Right kidney (tissue), 1 donor: ENCODE measurements at regions not wholly inside any gene's neighbourhood (a gene's known extent, or its start where the extent isn't known, plus 50 kb on each side); places are given as distances from the start of the nearest gene placed in this dataset.
"Not testable (repeated sequence)": the region's sequence is repeated elsewhere in the genome, so short reads cannot be mapped to it uniquely, and the experiment has no call there.

Source experiments
- DNase-seq: peaks from one replicate; pipeline ENCODE4 v3.0.0-alpha.2; 2016

DNA sequence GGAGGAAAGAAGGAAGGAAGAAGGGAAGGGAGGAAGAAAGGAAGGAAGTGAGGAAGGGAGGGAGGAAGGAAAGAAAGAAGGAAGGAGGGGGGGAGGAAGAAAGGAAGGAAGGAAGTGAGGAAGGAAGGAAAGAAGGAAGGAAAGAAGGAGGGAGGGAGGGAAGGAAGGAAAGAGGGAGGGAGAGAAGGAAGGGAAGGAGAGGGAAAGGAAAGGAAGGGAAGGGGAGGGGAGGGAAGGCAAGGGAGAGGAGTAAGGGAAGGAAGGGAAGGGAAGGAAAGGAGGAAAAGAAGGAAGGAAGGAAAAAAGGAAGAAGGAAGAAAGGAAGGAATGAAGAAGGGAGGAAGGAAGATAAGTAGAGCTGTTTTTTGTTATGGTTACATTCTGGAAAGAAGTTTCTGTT, 141.2 kb downstream of the LRRC3B start:
- no peak for DNase-seq

DNA sequence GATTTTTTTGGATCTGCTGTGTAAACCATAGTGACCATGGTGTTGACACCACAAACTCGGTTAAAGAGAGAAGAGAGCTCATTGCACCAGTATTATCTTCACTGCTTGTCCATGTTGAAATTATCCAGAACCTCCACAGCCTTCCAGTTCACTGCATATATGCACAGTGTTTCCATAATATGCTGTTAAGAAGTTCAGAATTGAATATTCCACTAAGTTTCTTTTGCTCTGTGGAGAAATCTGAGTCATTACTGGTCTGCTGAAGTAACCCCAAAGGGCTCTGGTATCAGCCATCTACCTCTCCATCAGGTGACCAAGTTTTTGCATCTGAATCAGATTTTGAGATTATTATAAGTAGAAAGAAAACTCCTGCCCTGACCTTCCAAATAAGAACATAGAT, 143.5 kb downstream of the LRRC3B start:
- no peak for DNase-seq

DNA sequence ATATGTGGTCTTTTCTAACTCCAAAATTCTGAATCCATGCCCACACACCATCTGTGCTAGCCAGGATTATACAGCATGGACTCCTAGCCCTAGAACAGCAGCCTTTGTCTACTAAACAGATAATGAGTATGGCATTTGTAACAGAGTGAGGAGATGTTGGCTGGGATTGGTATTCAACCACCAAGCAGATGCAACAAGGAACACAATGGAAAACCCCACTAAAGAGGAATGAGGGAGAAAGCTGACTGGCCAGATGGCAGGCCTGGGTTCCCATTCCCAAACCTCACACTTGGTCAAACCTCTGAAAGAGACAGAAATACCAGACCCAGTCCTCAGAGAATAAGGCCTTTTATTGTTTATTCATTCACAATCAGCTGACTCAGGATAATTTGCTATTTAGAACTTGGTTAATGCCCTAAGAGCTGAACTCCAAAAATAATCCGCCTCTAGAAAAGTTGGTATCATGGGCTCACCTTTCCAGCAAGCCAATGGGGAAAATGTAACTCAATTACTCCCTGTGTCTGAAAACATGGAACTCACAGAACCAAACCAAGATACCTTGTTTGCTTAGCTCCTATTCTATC, 145.6 kb downstream of the LRRC3B start:
- DNase-seq: no peak

DNA sequence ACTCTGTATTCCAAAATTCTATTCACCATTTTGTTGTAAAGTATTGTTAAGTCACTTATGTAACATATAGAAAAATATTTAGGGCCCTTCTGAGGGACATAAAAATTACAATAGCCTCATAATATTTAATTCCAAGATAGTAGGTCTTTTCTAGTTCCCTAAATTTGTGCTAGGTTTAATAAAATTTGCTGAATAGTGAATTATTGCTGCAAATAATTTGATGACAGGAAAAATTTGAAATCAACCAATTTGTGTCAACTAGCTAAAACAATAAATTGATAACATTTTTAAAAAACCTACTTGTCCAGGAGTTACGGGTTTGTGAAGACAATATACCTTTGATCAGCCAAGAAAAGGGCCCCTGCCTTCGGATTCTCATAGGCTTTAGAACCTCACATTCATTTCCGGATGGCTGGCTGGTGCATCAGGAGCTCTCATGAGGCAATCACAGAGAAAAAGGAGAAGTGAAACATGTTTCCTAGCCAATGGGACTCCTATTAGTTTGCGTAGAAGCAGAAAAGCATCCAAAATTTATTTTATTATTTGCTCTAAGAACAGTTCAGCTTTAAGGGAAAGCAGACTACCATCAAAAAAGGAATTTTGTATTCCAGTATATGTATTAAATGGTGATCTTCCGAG, 177.2 kb downstream of the LRRC3B start:
- no peak for DNase-seq

DNA sequence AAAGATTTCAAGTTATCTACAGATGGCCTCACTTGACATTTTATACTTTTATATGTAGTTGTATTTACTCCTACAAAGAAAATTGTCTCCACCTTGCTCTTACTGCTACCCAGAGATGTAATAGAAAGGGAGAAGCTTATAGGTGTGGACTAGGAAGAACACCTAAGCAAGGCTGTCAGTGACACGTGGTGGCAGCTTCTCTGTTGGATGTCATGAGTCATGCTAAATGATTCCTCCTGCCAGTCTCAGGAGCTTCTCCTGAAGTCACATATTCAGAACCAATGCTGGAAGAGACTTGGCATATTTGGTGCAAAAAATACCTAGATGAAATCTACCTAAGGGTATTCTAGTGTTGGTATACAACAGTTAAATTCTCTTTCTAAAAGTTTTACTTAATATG, 184.7 kb downstream of the LRRC3B start:
- no peak for DNase-seq

DNA sequence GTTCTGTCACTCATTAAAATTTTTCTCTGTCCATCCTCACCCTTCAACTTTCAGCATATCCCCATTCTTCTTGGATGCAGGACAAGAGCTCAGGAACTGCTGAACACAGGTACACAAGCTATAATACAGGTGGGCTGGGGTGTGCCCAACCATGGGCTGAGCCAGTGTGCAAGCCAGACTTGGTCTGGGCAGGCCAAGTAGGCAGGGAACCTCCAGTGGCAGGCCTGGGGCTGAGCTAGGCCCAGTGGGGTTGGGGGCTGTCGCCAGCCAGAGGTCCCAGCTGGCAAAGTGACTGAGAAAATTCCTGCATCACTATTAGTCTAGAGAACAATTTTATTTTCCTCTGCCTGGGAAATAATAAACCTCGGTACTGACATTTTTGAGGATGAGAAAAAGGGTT, 202.9 kb downstream of the LRRC3B start:
- DNase-seq: no peak

DNA sequence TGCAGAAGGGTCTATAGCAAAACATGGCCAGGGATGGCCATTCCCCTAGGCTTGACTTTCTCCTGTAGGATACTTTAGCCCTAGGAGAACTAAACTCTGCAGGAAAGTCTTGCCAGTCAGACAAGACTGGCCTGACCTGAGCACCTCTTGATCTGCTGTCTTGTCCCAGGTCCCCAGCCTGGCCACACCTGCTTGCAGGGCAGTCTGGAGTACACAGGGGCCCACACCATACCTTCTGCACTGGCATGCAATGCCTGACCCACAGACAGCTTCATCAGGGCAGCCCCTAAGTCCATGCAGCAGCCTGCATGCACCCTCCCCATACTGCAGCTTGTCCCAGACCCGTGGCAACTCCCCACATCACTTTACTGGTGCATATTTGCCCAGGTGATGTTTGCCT, 204.6 kb downstream of the LRRC3B start:
- DNase-seq: no peak

DNA sequence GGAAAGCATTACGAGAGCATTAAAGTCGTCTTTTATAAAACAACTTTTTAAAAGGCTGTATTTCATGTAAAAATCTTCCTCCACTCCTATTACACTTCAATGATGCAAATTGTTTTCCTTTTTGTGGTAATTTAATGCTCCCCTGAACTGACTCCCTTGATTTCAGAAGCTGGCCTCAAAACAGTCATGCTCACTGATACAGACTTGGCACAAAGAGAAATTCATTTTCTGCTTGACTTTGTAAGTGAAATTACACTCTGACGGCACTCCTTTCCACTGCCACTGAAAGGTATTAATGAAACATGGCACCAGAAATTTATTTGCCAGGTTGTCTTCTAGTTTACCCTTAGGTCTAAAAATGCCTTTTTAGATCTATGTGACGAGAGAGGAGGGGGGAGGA, 215.5 kb downstream of the LRRC3B start:
- no peak for DNase-seq

DNA sequence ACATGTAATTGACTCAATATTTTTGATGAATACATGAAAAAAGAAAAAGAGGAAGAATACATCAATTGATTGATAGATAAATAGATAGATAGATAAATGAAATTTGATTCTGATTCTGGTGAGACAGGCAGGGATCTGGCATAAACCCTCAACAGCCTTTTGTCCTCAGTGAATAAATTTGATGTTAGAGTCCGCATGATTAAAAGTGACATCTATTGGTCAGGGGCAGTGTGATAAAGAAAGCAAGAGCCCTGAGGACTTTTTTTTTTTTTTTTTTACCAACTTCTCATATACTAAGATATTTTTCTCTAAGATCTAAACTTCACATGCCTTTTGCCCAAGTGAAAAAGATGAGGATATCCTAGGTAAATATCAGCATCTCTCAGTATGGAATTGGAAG, 216.4 kb downstream of the LRRC3B start:
- DNase-seq: no peak

DNA sequence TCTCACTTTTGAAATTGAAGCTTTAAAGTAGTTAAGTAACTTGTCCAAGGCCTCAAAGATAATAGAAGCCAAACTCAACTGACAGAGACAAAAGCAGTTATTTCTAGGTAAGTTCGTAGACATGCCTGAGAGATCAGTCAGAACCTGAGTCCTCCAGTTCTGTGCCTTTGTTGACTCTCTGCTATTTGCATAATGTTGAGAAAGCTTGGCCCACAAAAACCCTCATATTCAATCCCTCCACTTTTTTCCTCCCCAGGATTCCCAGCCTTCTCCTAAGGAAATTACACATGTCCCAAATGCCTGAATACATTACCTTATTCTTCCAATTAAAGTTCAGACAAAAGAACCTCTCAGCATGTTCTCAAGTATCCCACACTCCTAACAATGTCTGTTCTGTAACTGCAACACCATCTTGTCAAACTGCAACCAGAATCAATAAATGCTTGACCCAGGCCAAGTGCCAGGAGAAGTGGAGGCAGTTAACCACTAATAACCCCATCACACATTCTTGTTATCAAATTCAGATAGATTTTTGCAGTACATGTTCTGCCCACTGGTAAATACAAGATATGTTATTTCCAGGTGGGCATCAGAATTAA, 217.8 kb downstream of the LRRC3B start:
- DNase-seq: no peak

DNA sequence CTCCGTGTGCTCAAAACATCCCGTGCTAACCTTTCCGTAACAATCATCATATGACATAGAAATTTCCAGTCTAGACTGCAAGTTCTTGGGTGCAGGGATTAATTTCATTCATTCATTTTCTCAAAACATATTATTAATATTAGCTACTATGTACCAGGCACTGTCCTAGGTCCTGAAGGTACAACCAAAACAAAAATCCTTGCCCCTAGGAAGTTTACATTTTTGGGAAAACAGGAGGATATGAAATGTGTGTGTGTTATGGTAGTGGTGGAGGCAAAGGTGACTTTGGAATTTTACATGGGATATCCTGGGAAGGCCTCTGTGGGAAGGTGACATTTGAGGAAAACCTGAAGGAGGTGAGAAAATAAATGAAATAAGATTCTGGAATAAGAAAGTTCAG, 222.6 kb downstream of the LRRC3B start:
- no peak for DNase-seq

DNA sequence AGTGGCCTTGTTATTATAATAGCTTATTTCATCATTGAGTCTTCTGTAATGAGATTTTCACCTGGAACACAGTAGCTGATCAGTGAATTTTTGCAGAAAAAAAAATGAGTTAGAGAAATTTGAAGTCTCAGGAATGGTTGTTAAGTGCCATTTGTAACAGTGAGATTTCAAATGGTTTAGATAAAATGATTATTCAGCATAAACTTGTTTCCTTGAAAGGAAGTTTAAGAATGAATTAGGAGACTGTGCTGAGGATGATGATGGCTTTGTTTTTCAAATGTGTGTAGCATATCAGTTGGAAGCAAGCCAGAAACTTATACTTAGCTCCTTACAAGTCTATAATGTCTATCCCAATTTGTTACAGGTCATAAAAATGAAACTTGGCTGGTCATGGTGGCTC, 225.1 kb downstream of the LRRC3B start:
- no peak for DNase-seq

DNA sequence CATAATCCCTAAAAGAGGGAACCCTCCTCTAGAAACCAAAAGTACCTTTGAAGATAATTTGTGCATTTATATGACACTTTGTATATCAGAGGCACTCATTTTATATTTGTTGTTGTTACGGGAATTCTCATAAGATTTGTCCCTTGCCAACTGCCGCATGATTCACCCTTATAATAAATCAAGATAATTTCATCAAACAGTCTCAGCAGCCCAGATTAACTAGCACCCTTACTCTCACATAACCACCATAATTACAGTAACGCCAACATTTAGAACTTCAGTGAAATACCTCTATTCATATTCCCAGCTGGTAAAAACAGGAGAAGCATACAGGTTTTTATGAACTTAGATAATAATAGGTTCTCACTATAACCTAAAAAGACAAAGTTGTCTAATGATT, 271.9 kb downstream of the LRRC3B start:
- DNase-seq: no peak

DNA sequence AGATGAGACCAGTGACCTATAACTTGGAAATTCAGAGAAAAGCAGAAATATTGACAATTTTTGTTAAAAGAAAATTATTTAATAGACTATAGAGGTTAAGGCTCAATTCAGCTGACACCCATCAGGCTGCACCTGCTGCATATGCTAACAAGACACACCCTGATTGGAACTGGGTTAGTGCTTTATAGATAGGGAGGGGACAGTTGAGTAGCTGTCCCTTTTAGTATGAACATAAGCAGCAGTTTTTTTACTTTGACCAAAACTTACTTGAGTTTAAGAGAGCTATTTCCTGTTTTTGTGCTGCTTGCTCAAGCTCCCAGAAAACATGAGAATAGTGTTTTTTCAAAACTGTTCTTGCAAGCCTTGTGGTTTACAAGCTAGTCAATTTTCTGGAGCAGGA, 292.6 kb downstream of the LRRC3B start:
- no peak for DNase-seq

DNA sequence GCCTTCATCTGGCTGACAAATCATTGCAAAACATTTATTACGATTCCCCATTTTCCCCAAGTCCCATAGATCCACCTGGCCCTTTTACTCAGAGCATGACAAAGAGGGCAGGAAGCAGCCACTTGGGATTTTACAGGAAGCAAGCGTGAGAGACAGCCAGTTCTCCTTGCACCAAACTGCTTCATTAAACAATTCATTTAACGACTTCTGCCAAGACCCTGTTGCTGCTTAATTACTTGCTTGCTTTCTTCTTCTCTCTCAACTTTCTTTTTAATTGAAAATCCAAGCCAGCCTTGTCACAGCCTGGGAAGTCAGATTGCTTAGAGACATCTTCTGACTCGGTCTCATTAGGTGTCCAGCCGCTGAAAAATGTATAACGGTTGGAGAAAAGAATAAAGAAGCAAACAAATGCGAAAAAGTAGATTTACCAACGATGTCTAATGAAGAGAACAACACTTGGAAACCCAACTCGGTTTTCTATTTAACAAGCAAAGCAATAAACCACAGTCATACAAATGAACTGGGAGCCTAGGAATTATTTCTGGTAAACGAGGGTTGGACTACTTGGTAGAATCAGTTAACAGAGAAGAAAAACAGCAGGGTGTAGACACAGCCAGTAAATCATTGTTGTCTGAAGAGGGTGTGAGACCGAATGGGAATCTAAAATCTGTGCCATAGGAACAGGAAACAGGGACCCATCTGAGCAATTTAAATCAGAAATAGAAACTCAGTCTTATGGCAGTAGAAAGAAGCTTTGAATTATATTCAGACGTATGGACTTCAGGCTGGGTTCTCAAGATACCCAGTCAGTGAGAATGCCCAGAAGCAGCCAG, 298.3 kb downstream of the LRRC3B start:
- DNase-seq: peak; percentile 2

DNA sequence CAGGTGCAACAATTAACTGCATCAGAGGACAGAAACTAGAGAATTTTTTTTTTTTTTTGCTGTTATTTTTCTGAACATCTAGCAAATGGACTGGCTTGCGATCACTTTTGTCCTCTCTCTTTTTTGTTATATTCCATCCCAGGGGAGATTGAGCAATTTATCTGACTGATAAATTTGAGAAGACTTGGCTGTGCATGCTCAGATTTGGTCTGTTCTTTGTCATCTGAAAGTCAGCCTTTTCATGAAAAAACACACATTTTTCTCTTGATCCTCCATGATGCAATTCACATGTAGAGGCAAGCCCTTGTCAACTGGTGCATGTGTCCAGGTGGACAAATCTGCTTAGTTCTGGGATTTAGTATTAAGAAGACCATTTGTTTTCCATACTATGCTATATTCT, 309.3 kb downstream of the LRRC3B start:
- no peak for DNase-seq

DNA sequence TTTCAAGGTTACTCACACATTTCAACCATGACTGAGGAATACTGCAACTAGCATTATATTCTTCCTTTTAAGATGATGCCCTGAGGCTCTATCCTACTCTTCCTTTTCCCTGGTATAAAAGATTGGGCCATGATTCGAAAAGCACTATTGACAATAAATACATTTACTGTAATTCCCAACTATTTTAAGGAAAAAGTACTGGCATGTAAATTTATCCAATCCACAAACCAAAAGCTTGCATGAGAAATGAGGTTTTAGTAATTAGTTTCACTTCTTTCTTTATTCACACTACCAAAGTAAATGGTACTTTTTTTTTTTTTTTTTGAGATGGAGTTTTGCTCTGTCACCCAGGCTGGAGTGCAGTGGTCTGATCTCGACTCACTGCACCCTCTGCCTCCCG, 310.2 kb downstream of the LRRC3B start:
- no peak for DNase-seq

DNA sequence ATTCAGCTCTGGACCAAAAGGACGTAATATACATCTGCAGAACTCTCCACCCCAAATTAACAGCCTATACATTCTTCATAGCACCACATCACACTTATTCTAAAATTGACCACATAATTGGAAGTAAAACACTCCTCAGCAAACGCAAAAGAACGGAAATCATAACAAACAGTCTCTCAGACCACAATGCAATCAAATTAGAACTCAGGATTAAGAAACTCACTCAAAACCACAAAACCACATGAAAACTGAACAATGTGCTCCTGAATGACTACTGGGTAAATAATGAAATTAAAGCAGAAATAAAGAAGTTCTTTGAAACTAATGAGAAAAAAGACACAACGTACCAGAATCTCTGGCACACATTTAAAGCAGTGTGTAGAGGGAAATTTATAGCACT, 322.9 kb downstream of the LRRC3B start:
- DNase-seq: not testable (repeated sequence)

DNA sequence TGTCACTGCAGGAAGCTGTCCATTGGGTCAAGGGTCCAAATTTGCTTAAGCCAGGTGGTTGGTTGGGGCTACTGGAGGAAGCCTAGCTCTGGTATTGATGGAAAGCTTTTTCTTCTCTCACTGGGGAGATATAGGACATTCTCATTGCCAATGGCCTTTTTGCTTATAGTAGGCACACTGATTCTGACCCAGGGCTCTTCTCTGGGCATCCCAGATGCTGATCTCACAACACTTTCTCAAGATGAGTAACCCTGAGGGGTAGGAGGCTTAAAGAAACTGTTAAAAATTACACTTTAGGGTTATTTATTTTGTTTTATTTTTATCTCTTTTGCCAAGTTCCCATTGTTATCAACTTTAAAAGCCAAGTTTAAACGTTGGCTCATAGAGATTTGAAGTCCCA, 337.8 kb downstream of the LRRC3B start:
- no peak for DNase-seq

DNA sequence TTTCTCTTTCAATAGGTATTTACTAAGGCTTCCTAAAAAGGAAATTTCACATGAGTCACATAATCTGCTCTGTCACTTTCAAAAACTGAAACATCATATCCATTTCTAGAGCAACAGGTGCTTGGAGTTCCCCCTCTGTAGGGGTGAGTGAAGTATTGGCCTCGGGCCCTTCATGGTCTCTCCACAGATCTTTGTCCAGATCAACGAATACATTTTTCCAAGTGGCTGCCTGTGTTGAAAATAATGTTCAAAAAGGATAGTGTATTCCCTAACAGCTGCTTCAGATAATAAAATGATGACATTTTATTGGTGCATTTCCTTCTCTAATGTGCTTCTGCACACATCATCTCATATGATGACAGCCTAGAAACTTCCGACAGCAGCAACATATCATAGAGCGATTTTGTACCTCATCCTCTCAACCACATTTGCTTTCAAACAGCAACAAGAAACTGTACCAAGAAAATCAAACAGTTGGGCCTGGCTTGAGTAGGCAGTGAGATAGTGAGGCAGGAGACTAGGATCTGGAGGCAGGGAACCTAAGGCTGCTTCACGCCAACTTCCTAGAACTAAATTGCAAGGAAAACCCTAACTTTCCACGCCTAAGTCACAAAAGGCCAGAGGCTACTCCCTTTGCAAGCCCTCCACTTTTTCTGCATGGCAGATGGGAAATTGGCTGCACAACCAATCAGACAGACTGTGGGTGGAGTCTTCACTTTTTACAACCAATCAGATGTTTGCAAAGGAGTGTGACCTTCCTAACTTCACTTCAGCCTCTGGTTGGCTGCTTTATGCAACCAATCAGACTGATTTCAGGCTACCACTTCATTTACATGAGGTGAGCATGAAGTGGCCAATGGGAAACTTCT, 340.2 kb downstream of the LRRC3B start:
- no peak for DNase-seq

DNA sequence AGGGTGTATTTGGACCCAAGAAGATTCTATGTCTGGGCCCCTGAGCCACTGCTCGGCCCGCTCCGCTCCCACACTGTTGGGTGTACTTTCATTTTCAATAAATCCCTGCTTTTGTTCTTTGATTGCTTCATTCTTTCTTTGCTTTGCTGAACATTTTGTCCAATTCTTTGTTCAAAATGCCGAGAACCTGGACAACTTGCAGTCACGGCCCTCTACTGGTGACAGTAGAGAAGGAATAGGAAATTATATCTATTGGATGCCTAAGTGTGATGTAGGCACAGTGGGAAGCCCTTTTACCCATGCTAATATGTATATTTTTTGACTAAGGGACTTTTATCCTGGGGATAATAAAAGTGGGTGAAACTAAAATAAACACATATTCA, 340.8 kb downstream of the LRRC3B start:
- DNase-seq: no peak

DNA sequence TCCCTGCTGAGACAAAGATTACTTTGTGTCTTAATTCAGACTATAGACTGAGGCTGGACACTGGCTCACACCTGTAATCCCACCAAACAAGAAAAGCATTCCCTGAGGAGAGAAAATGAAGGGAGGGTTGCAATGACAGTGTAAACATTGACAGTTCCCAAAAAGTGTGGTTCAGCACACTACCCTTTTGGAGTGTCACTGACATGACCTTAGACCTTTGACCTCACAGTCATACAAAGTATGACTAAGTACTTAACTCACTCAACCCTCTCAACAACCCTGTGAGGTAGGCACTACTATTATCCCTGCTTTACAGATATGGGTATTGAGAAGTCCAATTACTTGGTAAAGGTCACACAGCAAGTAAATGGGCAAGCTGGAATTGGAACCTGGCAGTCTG, 341.7 kb downstream of the LRRC3B start:
- DNase-seq: no peak

DNA sequence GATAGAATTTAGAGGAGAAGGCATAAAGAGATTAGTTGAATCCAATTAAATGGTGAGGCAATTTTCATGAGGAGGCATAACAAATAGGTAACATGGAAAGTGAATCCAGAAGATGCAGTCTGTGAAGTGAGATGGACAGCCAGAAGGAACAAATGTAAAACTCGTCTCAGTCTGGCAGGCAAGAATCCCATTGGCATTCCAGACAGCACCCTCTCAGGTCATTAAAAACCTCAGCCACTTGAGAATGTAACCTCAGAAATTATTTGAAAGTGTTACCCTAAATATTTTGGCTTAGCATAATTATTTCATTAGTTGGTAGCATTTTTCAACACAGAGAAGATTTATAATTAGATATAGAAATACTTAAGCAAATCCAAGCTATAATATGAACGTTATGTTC, 342.3 kb downstream of the LRRC3B start:
- no peak for DNase-seq
